ENCODE measurements at regions not wholly inside any gene's neighbourhood (a gene's known extent, or its start where the extent isn't known, plus 50 kb on each side); places are given as distances from the start of the nearest gene placed in this dataset.

GRCh38 chr14:51478175-51478621, 173.5 kb upstream of the FRMD6 start:
- TF ChIP-seq JUND (IDR thresholded peaks at IDR 0.05) (0 out of 2 replicates have a peak, but pooled peaks have one; percentile 4), MEF2A (IDR thresholded peaks at IDR 0.05; ENCODE audit: borderline replicate concordance, low read depth) (0 out of 2 replicates have a peak, but pooled peaks have one; percentile 18), REST (IDR thresholded peaks at IDR 0.05; ENCODE audit: low read depth, low read length) (no peak)
- no peaks in the 10 kb centered on the region for H3K9me2 ChIP-seq
- peaks cover 25 to 26% of the 10 kb centered on the region in 2 experiments for H3K4me1 ChIP-seq (ENCODE audit: control insufficient read depth in 1 of 2, insufficient read depth in 2 of 2, low read depth in 1 of 2, low read length in 1 of 2)
- H3K9ac ChIP-seq = no peak overlapping the region
- POLR2A ChIA-PET = no interaction called here
- H3K4me3 ChIP-seq (ENCODE audit: low read depth in 2 of 2, low read length in 1 of 2) = no peak overlapping the region
- no peaks in the 10 kb centered on the region for H3K27me3 ChIP-seq (ENCODE audit: insufficient read depth)
- CTCF ChIA-PET = interaction anchor here (1.1 kb wide), 1 partner anchor 298 kb away, joined by 7 read pairs; no protein-coding TSS in a partner anchor
- no peak for DNase-seq
- H3K36me3 ChIP-seq (replicated peaks in 1 of 2; ENCODE audit: control insufficient read depth in 1 of 2, insufficient read depth in 2 of 2, low read length in 1 of 2) = no peaks in the 10 kb centered on the region
- H3K79me2 ChIP-seq (ENCODE audit: insufficient read depth) = no peaks in the 10 kb centered on the region
- peak overlapping the region in 1 of 2 experiments; percentile 13; a peak in 1 of 4 replicates for H3K27ac ChIP-seq (ENCODE audit: low read depth in 2 of 2, low read length in 1 of 2)
- no peaks in the 10 kb centered on the region for H3K9me3 ChIP-seq
- WGBS (ENCODE audit: low lambda C conversion rate) = 82% methylated on average over 4 of the region's 4 CpGs
- no peak overlapping the region for H2AFZ ChIP-seq (ENCODE audit: low read depth)
- H4K20me1 ChIP-seq (ENCODE audit: insufficient read depth) = no peaks in the 10 kb centered on the region
- no peak overlapping the region for H3K4me2 ChIP-seq
- peaks cover 9% of the 10 kb centered on the region for H3F3A ChIP-seq (replicated peaks; ENCODE audit: insufficient read depth)

GRCh38 chr14:51479584-51480325, 172.0 kb upstream of the FRMD6 start:
- Histone ChIP-seq H3K27me3 (ENCODE audit: insufficient read depth) (no peaks in the 10 kb centered on the region), H2AFZ (ENCODE audit: low read depth) (peak overlapping the region; percentile 17; the same call in 1 of the 2 replicates), H4K20me1 (ENCODE audit: insufficient read depth) (no peaks in the 10 kb centered on the region), H3K4me3 (ENCODE audit: low read depth in 2 of 2, low read length in 1 of 2) (no peak overlapping the region), H3K4me2 (no peak overlapping the region), H3K9me3 (no peaks in the 10 kb centered on the region), H3K9ac (no peak overlapping the region), H3K79me2 (ENCODE audit: insufficient read depth) (no peaks in the 10 kb centered on the region), H3K9me2 (no peaks in the 10 kb centered on the region), H3K4me1 (ENCODE audit: control insufficient read depth in 1 of 2, insufficient read depth in 2 of 2, low read depth in 1 of 2, low read length in 1 of 2) (peaks cover 12 to 18% of the 10 kb centered on the region in 2 experiments), H3F3A (replicated peaks; ENCODE audit: insufficient read depth) (no peaks in the 10 kb centered on the region), H3K36me3 (replicated peaks in 1 of 2; ENCODE audit: control insufficient read depth in 1 of 2, insufficient read depth in 2 of 2, low read length in 1 of 2) (no peaks in the 10 kb centered on the region), H3K27ac (ENCODE audit: low read depth in 2 of 2, low read length in 1 of 2) (peak overlapping the region in 1 of 2 experiments; percentile 19; a peak in 1 of 4 replicates)
- CTCF ChIA-PET = interaction anchor here (1.5 to 2.0 kb wide), 2 partner anchors 173 to 196 kb away, joined by 7 to 8 read pairs; partner anchors contain the start of gene FRMD6
- no peak for DNase-seq
- 91% methylated on average over 2 of the region's 2 CpGs for WGBS (ENCODE audit: low lambda C conversion rate)
- POLR2A ChIA-PET = no interaction called here
- no peak for TF ChIP-seq FOXJ3 (CRISPR knock-in tag; IDR thresholded peaks at IDR 0.05)
- TF ChIP-seq RXRA (IDR thresholded peaks at IDR 0.05; ENCODE audit: borderline replicate concordance, low read depth) = no peak
- TF ChIP-seq EZH2phosphoT487 (IDR thresholded peaks at IDR 0.05; ENCODE audit: borderline replicate concordance, low read depth) = no peak
- no peak for TF ChIP-seq USF1 (IDR thresholded peaks at IDR 0.05; ENCODE audit: borderline replicate concordance, low read depth)
- no peak for TF ChIP-seq IRF3 (IDR thresholded peaks at IDR 0.05; ENCODE audit: low read depth, low read length)
- no peak for TF ChIP-seq USF2 (IDR thresholded peaks at IDR 0.05; ENCODE audit: borderline replicate concordance, low read depth, low read length)
- no peak for TF ChIP-seq TCF12 (IDR thresholded peaks at IDR 0.05)
- TF ChIP-seq TAF1 (IDR thresholded peaks at IDR 0.05; ENCODE audit: borderline replicate concordance, low read depth, low read length) = no peak
- no peak for TF ChIP-seq EP300 (IDR thresholded peaks at IDR 0.05; ENCODE audit: borderline replicate concordance in 1 of 2, low read depth in 1 of 2, low read length in 1 of 2)
- no peak for TF ChIP-seq ELF1 (IDR thresholded peaks at IDR 0.05)
- TF ChIP-seq MEF2A (IDR thresholded peaks at IDR 0.05; ENCODE audit: borderline replicate concordance, low read depth) = no peak
- no peak for TF ChIP-seq RCOR1 (IDR thresholded peaks at IDR 0.05; ENCODE audit: low read length)

Data from SK-N-SH (cell line).